ENCODE measurements at regions not wholly inside any gene's neighbourhood (a gene's known extent, or its start where the extent isn't known, plus 50 kb on each side); places are given as distances from the start of the nearest gene placed in this dataset.

DNA sequence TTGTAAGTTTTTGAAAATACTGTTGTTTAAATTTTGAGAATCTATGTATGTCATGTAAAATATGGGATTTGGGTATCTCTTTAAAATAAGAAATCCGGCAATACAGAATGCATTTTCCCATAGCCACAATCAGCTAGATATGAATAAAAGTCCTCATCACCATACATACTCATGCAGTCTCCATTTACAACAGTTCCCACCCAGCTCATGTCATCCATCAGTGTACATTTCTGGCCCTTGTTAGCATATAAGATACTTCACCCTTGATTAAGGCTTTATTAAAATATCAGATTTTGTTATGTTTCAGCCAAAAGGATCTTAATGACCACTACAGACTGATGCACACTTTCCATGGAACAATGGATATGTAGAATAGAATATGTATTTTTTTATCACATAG lies 218.0 kb downstream of the DPY19L2 start (continued):
- TF ChIP-seq HDGF (IDR thresholded peaks at IDR 0.05): no peak
- no peak for TF ChIP-seq EP300 (IDR thresholded peaks at IDR 0.05; ENCODE audit: borderline replicate concordance in 1 of 2, control insufficient read depth in 1 of 2, low read depth in 2 of 2, low read length in 2 of 2)
- TF ChIP-seq, protein P1, sequence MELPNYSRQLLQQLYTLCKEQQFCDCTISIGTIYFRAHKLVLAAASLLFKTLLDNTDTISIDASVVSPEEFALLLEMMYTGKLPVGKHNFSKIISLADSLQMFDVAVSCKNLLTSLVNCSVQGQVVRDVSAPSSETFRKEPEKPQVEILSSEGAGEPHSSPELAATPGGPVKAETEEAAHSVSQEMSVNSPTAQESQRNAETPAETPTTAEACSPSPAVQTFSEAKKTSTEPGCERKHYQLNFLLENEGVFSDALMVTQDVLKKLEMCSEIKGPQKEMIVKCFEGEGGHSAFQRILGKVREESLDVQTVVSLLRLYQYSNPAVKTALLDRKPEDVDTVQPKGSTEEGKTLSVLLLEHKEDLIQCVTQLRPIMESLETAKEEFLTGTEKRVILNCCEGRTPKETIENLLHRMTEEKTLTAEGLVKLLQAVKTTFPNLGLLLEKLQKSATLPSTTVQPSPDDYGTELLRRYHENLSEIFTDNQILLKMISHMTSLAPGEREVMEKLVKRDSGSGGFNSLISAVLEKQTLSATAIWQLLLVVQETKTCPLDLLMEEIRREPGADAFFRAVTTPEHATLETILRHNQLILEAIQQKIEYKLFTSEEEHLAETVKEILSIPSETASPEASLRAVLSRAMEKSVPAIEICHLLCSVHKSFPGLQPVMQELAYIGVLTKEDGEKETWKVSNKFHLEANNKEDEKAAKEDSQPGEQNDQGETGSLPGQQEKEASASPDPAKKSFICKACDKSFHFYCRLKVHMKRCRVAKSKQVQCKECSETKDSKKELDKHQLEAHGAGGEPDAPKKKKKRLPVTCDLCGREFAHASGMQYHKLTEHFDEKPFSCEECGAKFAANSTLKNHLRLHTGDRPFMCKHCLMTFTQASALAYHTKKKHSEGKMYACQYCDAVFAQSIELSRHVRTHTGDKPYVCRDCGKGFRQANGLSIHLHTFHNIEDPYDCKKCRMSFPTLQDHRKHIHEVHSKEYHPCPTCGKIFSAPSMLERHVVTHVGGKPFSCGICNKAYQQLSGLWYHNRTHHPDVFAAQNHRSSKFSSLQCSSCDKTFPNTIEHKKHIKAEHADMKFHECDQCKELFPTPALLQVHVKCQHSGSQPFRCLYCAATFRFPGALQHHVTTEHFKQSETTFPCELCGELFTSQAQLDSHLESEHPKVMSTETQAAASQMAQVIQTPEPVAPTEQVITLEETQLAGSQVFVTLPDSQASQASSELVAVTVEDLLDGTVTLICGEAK (IDR thresholded peaks at IDR 0.05; ENCODE audit: borderline replicate concordance): no peak
- no peak for TF ChIP-seq SMARCA5 (IDR thresholded peaks at IDR 0.05)
- no peak for TF ChIP-seq TCF3 (IDR thresholded peaks at IDR 0.05; ENCODE audit: borderline replicate concordance, insufficient read depth, low read depth, low read length)

DNA sequence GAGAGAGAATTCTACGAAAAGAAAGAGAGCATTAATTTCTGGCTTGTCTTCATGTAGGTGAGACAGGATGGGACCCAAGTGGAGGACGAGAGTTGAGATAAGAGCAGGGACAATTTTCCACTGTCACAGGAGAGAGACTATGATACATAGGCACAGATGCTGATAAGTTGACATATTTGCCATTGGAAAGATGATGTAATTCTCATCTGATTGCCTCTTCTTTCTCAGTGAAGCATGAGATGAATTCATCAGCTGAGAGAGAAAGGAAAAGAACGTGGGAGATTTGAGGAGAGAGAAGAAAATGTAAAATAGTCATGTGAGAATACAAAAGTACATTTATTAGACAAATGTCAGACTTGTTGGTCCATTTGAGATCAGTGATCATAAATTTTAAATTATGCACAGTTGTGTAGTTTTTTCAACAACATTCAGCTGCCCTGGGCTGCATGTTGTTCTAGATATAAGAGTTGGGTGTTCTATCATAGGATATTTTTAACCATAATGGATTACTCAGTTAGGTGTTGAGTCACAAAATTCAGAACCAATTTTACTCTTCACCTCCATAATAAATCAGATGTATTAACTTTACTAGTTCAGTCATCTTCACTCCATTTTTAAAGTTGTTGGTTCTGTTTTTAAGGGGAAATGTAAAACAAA lies 222.9 kb downstream of the DPY19L2 start:
- intact Hi-C loops (cut with micrococcal nuclease; ENCODE audit: unreplicated experiment): no loop called here
- Histone ChIP-seq H3K4me3 (no peak overlapping the region), H3K9me3 (replicated peaks; ENCODE audit: control insufficient read depth, insufficient read depth, low read length) (no peaks in the 10 kb centered on the region), H3K27me3 (replicated peaks in 1 of 2; ENCODE audit: control insufficient read depth in 2 of 2, insufficient read depth in 2 of 2, low read length in 1 of 2) (no peaks in the 10 kb centered on the region), H4K20me1 (ENCODE audit: control insufficient read depth, insufficient read depth) (no peaks in the 10 kb centered on the region), H2AFZ (ENCODE audit: control insufficient read depth, low read depth, low read length) (no peak overlapping the region), H3K9ac (ENCODE audit: control insufficient read depth, insufficient read depth, low read length) (no peak overlapping the region), H3K36me3 (ENCODE audit: control insufficient read depth in 2 of 2, insufficient read depth in 2 of 2, low read length in 1 of 2) (no peaks in the 10 kb centered on the region), H3K4me2 (ENCODE audit: control insufficient read depth, insufficient read depth) (no peak overlapping the region), H3K4me1 (ENCODE audit: control insufficient read depth, insufficient read depth, low read length) (no peaks in the 10 kb centered on the region), H3K27ac (ENCODE audit: control insufficient read depth, insufficient read depth) (no peak overlapping the region), H3K79me2 (ENCODE audit: control insufficient read depth, insufficient read depth, low read length) (no peaks in the 10 kb centered on the region)
- CTCF ChIA-PET: no interaction called here
- SMC1A ChIA-PET (ENCODE audit: uncharacterized antibody, unreplicated experiment): no interaction called here
- in situ Hi-C loops (cut with MboI): no loop called here
- ATAC-seq: no peak
- FAIRE-seq: no peak
- POLR2A ChIA-PET: no interaction called here
- RAD21 ChIA-PET (ENCODE audit: unreplicated experiment): no interaction called here
- WGBS (ENCODE audit: insufficient coverage, insufficient replicate concordance, low lambda C conversion rate, missing lambda C conversion rate): 14% methylated on average over 3 of the region's 3 CpGs
- DNase-seq (ENCODE audit: low read depth, low spot score): no peak
- BruUV-seq (replicated peaks): no TSS peak
- TF ChIP-seq RBBP5 (conservative IDR thresholded peaks at IDR 0.05) (no peak), POU2F2 (IDR thresholded peaks at IDR 0.05; ENCODE audit: borderline replicate concordance, low read depth, low read length) (no peak), IRF4 (IDR thresholded peaks at IDR 0.05; ENCODE audit: low read depth, low read length) (no peak), BACH1 (IDR thresholded peaks at IDR 0.05; ENCODE audit: borderline replicate concordance) (no peak), BCL11A (IDR thresholded peaks at IDR 0.05; ENCODE audit: low read depth, low read length) (no peak), ZNF384 (IDR thresholded peaks at IDR 0.05; ENCODE audit: borderline replicate concordance, low read depth, low read length) (no peak), SMAD1 (IDR thresholded peaks at IDR 0.05; ENCODE audit: low read depth, partially characterized antibody) (no peak), SP1 (IDR thresholded peaks at IDR 0.05; ENCODE audit: low read depth, low read length) (no peak), MTA2 (IDR thresholded peaks at IDR 0.05; ENCODE audit: low read depth) (no peak), NFXL1 (IDR thresholded peaks at IDR 0.05; ENCODE audit: borderline replicate concordance) (no peak), ZNF217 (IDR thresholded peaks at IDR 0.05) (no peak)
- TF ChIP-seq, protein P2, sequence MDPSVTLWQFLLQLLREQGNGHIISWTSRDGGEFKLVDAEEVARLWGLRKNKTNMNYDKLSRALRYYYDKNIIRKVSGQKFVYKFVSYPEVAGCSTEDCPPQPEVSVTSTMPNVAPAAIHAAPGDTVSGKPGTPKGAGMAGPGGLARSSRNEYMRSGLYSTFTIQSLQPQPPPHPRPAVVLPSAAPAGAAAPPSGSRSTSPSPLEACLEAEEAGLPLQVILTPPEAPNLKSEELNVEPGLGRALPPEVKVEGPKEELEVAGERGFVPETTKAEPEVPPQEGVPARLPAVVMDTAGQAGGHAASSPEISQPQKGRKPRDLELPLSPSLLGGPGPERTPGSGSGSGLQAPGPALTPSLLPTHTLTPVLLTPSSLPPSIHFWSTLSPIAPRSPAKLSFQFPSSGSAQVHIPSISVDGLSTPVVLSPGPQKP (IDR thresholded peaks at IDR 0.05; ENCODE audit: low read depth, low read length): no peak

Measured in GM12878 (cell line).